ENCODE measurements at regions not wholly inside any gene's neighbourhood (a gene's known extent, or its start where the extent isn't known, plus 50 kb on each side); places are given as distances from the start of the nearest gene placed in this dataset.

GRCh38 chr5:100693481-100693880 is 158.3 kb downstream of the FAM174A start:
- DNase-seq (ENCODE audit: low spot score): no peak
- no peak for TF ChIP-seq CTCF (conservative IDR thresholded peaks at IDR 0.05; ENCODE audit: low read length)
- TF ChIP-seq EZH2phosphoT487 (IDR thresholded peaks at IDR 0.05; ENCODE audit: borderline replicate concordance, low read depth, low read length): no peak
- CTCF ChIA-PET (ENCODE audit: unreplicated experiment): no interaction called here
- BruUV-seq (replicated peaks): no TSS peak
- Histone ChIP-seq H3K4me1 (ENCODE audit: insufficient read depth, low read length, poor library complexity, severe bottlenecking) (no peaks in the 10 kb centered on the region), H3K36me3 (ENCODE audit: insufficient read depth, low read length) (no peaks in the 10 kb centered on the region), H2AFZ (ENCODE audit: low read length) (no peak overlapping the region), H3K4me3 (ENCODE audit: low read depth, low read length, poor library complexity, severe bottlenecking) (no peak overlapping the region), H3K79me2 (ENCODE audit: insufficient read depth, low read depth, low read length) (no peaks in the 10 kb centered on the region), H3K4me2 (ENCODE audit: low read length) (no peak overlapping the region), H4K20me1 (ENCODE audit: insufficient read depth, low read length) (no peaks in the 10 kb centered on the region), H3K9me2 (ENCODE audit: insufficient read depth, low read length) (no peaks in the 10 kb centered on the region), H3K27ac (ENCODE audit: low read depth, low read length, poor library complexity, severe bottlenecking) (no peak overlapping the region), H3K9me3 (ENCODE audit: low read length) (no peaks in the 10 kb centered on the region)
- intact Hi-C loops (cut with micrococcal nuclease; ENCODE audit: unreplicated experiment): no loop called here
- POLR2A ChIA-PET: interaction anchor here (1.8 kb wide), 1 partner anchor 54 kb away, joined by 5 read pairs; no protein-coding TSS in a partner anchor

GRCh38 chr5:100694100-100694499 is 158.9 kb downstream of the FAM174A start:
- Histone ChIP-seq H3K79me2 (ENCODE audit: insufficient read depth, low read depth, low read length) (no peaks in the 10 kb centered on the region), H4K20me1 (ENCODE audit: insufficient read depth, low read length) (no peaks in the 10 kb centered on the region), H3K4me3 (ENCODE audit: low read depth, low read length, poor library complexity, severe bottlenecking) (no peak overlapping the region), H2AFZ (ENCODE audit: low read length) (no peak overlapping the region), H3K27ac (ENCODE audit: low read depth, low read length, poor library complexity, severe bottlenecking) (no peak overlapping the region), H3K9me3 (ENCODE audit: low read length) (no peaks in the 10 kb centered on the region), H3K4me1 (ENCODE audit: insufficient read depth, low read length, poor library complexity, severe bottlenecking) (no peaks in the 10 kb centered on the region), H3K9me2 (ENCODE audit: insufficient read depth, low read length) (no peaks in the 10 kb centered on the region), H3K4me2 (ENCODE audit: low read length) (no peak overlapping the region), H3K36me3 (ENCODE audit: insufficient read depth, low read length) (no peaks in the 10 kb centered on the region)
- no peak for TF ChIP-seq EZH2phosphoT487 (IDR thresholded peaks at IDR 0.05; ENCODE audit: borderline replicate concordance, low read depth, low read length)
- no peak for TF ChIP-seq CTCF (conservative IDR thresholded peaks at IDR 0.05; ENCODE audit: low read length)
- intact Hi-C loops (cut with micrococcal nuclease; ENCODE audit: unreplicated experiment): no loop called here
- BruUV-seq (replicated peaks): no TSS peak
- ChIA-PET POLR2A (interaction anchor here (0.6 to 1.8 kb wide), 3 partner anchors 28 to 211 kb away, joined by 3 to 5 read pairs (median 4); no protein-coding TSS in a partner anchor), CTCF (ENCODE audit: unreplicated experiment) (no interaction called here)
- no peak for DNase-seq (ENCODE audit: low spot score)

GRCh38 chr5:100697970-100698369 is 162.8 kb downstream of the FAM174A start:
- H3K9me3 ChIP-seq (ENCODE audit: low read length): no peaks in the 10 kb centered on the region
- H3K4me2 ChIP-seq (ENCODE audit: low read length): no peak overlapping the region
- H3K4me3 ChIP-seq (ENCODE audit: low read depth, low read length, poor library complexity, severe bottlenecking): no peak overlapping the region
- ChIA-PET POLR2A (interaction anchor here (1.1 to 1.5 kb wide), 2 partner anchors 12 to 130 kb away, joined by 3 to 4 read pairs; no protein-coding TSS in a partner anchor), CTCF (ENCODE audit: unreplicated experiment) (no interaction called here)
- intact Hi-C loops (cut with micrococcal nuclease; ENCODE audit: unreplicated experiment): no loop called here
- H3K9me2 ChIP-seq (ENCODE audit: insufficient read depth, low read length): no peaks in the 10 kb centered on the region
- BruUV-seq (replicated peaks): no TSS peak
- H3K27ac ChIP-seq (ENCODE audit: low read depth, low read length, poor library complexity, severe bottlenecking): no peak overlapping the region
- H4K20me1 ChIP-seq (ENCODE audit: insufficient read depth, low read length): no peaks in the 10 kb centered on the region
- no peaks in the 10 kb centered on the region for H3K79me2 ChIP-seq (ENCODE audit: insufficient read depth, low read depth, low read length)
- no peak overlapping the region for H2AFZ ChIP-seq (ENCODE audit: low read length)
- H3K36me3 ChIP-seq (ENCODE audit: insufficient read depth, low read length): no peaks in the 10 kb centered on the region
- TF ChIP-seq CTCF (conservative IDR thresholded peaks at IDR 0.05; ENCODE audit: low read length) (peak; percentile 73), EZH2phosphoT487 (IDR thresholded peaks at IDR 0.05; ENCODE audit: borderline replicate concordance, low read depth, low read length) (no peak)
- DNase-seq (ENCODE audit: low spot score): peak; percentile 3
- H3K4me1 ChIP-seq (ENCODE audit: insufficient read depth, low read length, poor library complexity, severe bottlenecking): no peaks in the 10 kb centered on the region

Data from OCI-LY7 (cell line).